ENCODE measurements at regions not wholly inside any gene's neighbourhood (a gene's known extent, or its start where the extent isn't known, plus 50 kb on each side); places are given as distances from the start of the nearest gene placed in this dataset.

GRCh38 chr3:194058189-194058571, 77.8 kb upstream of the HES1 start:
- no peak overlapping the region for H3K14ac ChIP-seq (ENCODE audit: insufficient read depth, low read length)
- H3K56ac ChIP-seq (ENCODE audit: insufficient read length, low read depth, low read length) = no peak overlapping the region
- H3K23me2 ChIP-seq (ENCODE audit: insufficient read length, low read depth, low read length, poor library complexity, severe bottlenecking) = no peaks in the 10 kb centered on the region
- H2BK20ac ChIP-seq (ENCODE audit: low read depth, low read length, poor library complexity, severe bottlenecking) = no peak overlapping the region
- peak; percentile 15; the same call in 1 of the 3 replicates for TF ChIP-seq CTCF (conservative IDR thresholded peaks at IDR 0.05)
- H4K5ac ChIP-seq (ENCODE audit: insufficient read length, low read depth, low read length) = no peak overlapping the region
- H2BK15ac ChIP-seq (ENCODE audit: low read depth, low read length) = no peak overlapping the region
- H3K9me3 ChIP-seq (ENCODE audit: control insufficient read depth, low read depth, low read length) = no peaks in the 10 kb centered on the region
- H2AK5ac ChIP-seq (ENCODE audit: insufficient read length, low read length) = no peak overlapping the region
- H3K79me2 ChIP-seq (ENCODE audit: insufficient read depth, low read length) = no peaks in the 10 kb centered on the region
- H3K4me1 ChIP-seq (ENCODE audit: insufficient read depth, low read length) = peaks cover 7% of the 10 kb centered on the region; the same call in 1 of the 2 replicates
- no peak overlapping the region for H3K27ac ChIP-seq (ENCODE audit: insufficient read length, low read depth, low read length)
- no peak overlapping the region for H2AFZ ChIP-seq (ENCODE audit: low read length)
- H4K91ac ChIP-seq (ENCODE audit: insufficient read length, low read depth, low read length) = no peak overlapping the region
- no peak overlapping the region for H2BK12ac ChIP-seq (ENCODE audit: insufficient read length, low read depth, low read length)
- H3K27me3 Mint-ChIP-seq (ENCODE audit: low read depth) = peaks cover 30% of the 10 kb centered on the region
- no peak overlapping the region for H3K9ac ChIP-seq (ENCODE audit: extremely low read depth, insufficient read length, low read length)
- peak overlapping the region; percentile 41 for H3K18ac ChIP-seq (ENCODE audit: insufficient read length, low read depth, low read length)
- peak overlapping the region; percentile 19 for H2BK120ac ChIP-seq (ENCODE audit: low read depth, low read length, poor library complexity, severe bottlenecking)
- peaks cover 2% of the 10 kb centered on the region for H3K27me3 ChIP-seq (ENCODE audit: insufficient read depth, low read length)
- H4K20me1 ChIP-seq (ENCODE audit: control insufficient read depth, insufficient read depth, insufficient read length) = no peaks in the 10 kb centered on the region
- H3T11ph ChIP-seq (ENCODE audit: low read length) = no peak overlapping the region
- no peak overlapping the region for H3K23ac ChIP-seq (ENCODE audit: insufficient read length, low read depth, low read length)
- peaks cover 52 to 58% of the 10 kb centered on the region in 2 experiments for H3K4me1 Mint-ChIP-seq
- H4K8ac ChIP-seq (replicated peaks; ENCODE audit: insufficient read length, low read depth, low read length) = no peak overlapping the region
- no peak overlapping the region for H3K4ac ChIP-seq (ENCODE audit: low read depth, low read length)
- H2BK5ac ChIP-seq (ENCODE audit: insufficient read length, low read length) = no peak overlapping the region
- H3K36me3 Mint-ChIP-seq (ENCODE audit: insufficient read depth in 1 of 3, low read depth in 3 of 3) = peaks cover 0 to under 1% (median 0%) of the 10 kb centered on the region in 3 experiments; a peak in 1 of 7 replicates
- peak overlapping the region; percentile 41 to 64 for H3K4me3 Mint-ChIP-seq
- H3K4me2 ChIP-seq (ENCODE audit: insufficient read depth, insufficient read length, low read length) = peak overlapping the region; percentile 81
- WGBS (ENCODE audit: extremely low coverage, insufficient read length, low lambda C conversion rate) = no CpG with 5 or more reads among the region's 31 CpGs
- peaks cover under 1 to 2% of the 10 kb centered on the region in 2 experiments; a peak in 2 of 5 replicates for H3K9me3 Mint-ChIP-seq
- peak; percentile 91 for DNase-seq
- no peaks in the 10 kb centered on the region for H3K79me1 ChIP-seq (ENCODE audit: insufficient read depth, low read depth, low read length, poor library complexity, severe bottlenecking)
- H3K27ac Mint-ChIP-seq = peak overlapping the region in 2 of 3 experiments; percentile 74 to 95; a peak in 4 of 7 replicates

Data from H9 (cell line).